ENCODE measurements at regions not wholly inside any gene's neighbourhood (a gene's known extent, or its start where the extent isn't known, plus 50 kb on each side); places are given as distances from the start of the nearest gene placed in this dataset.
A peak's percentile ranks its signal among the peaks of the same experiment; 100 is the strongest.

- no peak for TF ChIP-seq SYNCRIP (IDR thresholded peaks at IDR 0.05; ENCODE audit: insufficient read depth, low read depth, low read length)
- no peak for TF ChIP-seq SRF (IDR thresholded peaks at IDR 0.05; ENCODE audit: low read depth, low read length)
- TF ChIP-seq, protein P1, sequence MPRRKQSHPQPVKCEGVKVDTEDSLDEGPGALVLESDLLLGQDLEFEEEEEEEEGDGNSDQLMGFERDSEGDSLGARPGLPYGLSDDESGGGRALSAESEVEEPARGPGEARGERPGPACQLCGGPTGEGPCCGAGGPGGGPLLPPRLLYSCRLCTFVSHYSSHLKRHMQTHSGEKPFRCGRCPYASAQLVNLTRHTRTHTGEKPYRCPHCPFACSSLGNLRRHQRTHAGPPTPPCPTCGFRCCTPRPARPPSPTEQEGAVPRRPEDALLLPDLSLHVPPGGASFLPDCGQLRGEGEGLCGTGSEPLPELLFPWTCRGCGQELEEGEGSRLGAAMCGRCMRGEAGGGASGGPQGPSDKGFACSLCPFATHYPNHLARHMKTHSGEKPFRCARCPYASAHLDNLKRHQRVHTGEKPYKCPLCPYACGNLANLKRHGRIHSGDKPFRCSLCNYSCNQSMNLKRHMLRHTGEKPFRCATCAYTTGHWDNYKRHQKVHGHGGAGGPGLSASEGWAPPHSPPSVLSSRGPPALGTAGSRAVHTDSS (CRISPR knock-in tag; conservative IDR thresholded peaks at IDR 0.05), result no peak
- peak; percentile 27; the same call in 1 of the 2 replicates for TF ChIP-seq AHDC1 (CRISPR knock-in tag; IDR thresholded peaks at IDR 0.05; ENCODE audit: borderline replicate concordance)
- 0 out of 2 replicates have a peak, but pooled peaks have one; percentile 22 for TF ChIP-seq FOXA3 (CRISPR knock-in tag; IDR thresholded peaks at IDR 0.05)
- peak; percentile 92 for TF ChIP-seq RBM22 (optimal IDR thresholded peaks at IDR 0.05; ENCODE audit: low read length)
- TF ChIP-seq, protein P2, sequence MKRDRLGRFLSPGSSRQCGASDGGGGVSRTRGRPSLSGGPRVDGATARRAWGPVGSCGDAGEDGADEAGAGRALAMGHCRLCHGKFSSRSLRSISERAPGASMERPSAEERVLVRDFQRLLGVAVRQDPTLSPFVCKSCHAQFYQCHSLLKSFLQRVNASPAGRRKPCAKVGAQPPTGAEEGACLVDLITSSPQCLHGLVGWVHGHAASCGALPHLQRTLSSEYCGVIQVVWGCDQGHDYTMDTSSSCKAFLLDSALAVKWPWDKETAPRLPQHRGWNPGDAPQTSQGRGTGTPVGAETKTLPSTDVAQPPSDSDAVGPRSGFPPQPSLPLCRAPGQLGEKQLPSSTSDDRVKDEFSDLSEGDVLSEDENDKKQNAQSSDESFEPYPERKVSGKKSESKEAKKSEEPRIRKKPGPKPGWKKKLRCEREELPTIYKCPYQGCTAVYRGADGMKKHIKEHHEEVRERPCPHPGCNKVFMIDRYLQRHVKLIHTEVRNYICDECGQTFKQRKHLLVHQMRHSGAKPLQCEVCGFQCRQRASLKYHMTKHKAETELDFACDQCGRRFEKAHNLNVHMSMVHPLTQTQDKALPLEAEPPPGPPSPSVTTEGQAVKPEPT (CRISPR knock-in tag; IDR thresholded peaks at IDR 0.05; ENCODE audit: low read depth), result peak; percentile 43; the same call in 1 of the 2 replicates
- TF ChIP-seq HNRNPH1 (optimal IDR thresholded peaks at IDR 0.05; ENCODE audit: low read depth, low read length), result no peak
- TF ChIP-seq HDAC1 (CRISPR knock-in tag; IDR thresholded peaks at IDR 0.05), result peak; percentile 45; the same call in 1 of the 2 replicates
- no peak for TF ChIP-seq MLLT10 (CRISPR knock-in tag; IDR thresholded peaks at IDR 0.05)
- TF ChIP-seq ZNF501 (CRISPR knock-in tag; IDR thresholded peaks at IDR 0.05), result 0 out of 2 replicates have a peak, but pooled peaks have one; percentile 13
- peak; percentile 37; the same call in 1 of the 2 replicates for TF ChIP-seq ZNF563 (CRISPR knock-in tag; IDR thresholded peaks at IDR 0.05)
- TF ChIP-seq ZNF18 (CRISPR knock-in tag; IDR thresholded peaks at IDR 0.05; ENCODE audit: insufficient replicate concordance), result peak; percentile 13
- peak; percentile 43; the same call in 1 of the 2 replicates for TF ChIP-seq ERF (CRISPR knock-in tag; IDR thresholded peaks at IDR 0.05)
- no peak for TF ChIP-seq SOX6 (IDR thresholded peaks at IDR 0.05)
- TF ChIP-seq SOX6 (CRISPR knock-in tag; IDR thresholded peaks at IDR 0.05), result peak; percentile 30
Measured at GRCh38 chr6:27176523-27177484, 70.7 kb upstream of the PRSS16 start (continued).

All from HepG2 (cell line).